Stomach (tissue), 8 donors: ENCODE measurements at regions not wholly inside any gene's neighbourhood (a gene's known extent, or its start where the extent isn't known, plus 50 kb on each side); places are given as distances from the start of the nearest gene placed in this dataset.

Experiments
- DNase-seq, 2 donors: peaks; one replicate each; pipeline versions ENCODE4 v3.0.0 to v3.0.0-alpha.2; 2013 to 2019
- H3K27ac ChIP-seq, 5 donors: fragments of 200-600 bp in 4 of 5; sonication (generic) in 4 of 5; one replicate each; pipeline ENCODE4 v1.5.1; 2013 to 2019; ENCODE audit warnings: mild to moderate bottlenecking in 1 of 5, moderate library complexity in 1 of 5
- H3K27me3 ChIP-seq, 3 donors: fragments of 200-600 bp; sonication (generic); one replicate each; pipeline ENCODE4 v1.5.1; 2017 to 2019; ENCODE audit warnings: mixed run types in 1 of 3
- H3K36me3 ChIP-seq, 4 donors: fragments of 200-600 bp; sonication (generic); 1 replicate in 3 of 4; 2 replicates in 1 of 4; pipeline ENCODE4 v1.5.1; 2016 to 2019
- H3K4me1 ChIP-seq, 4 donors: fragments of 200-600 bp; sonication (generic); one replicate each; pipeline ENCODE4 v1.5.1; 2016 to 2019
- H3K4me3 ChIP-seq, 4 donors: fragments of 200-600 bp; sonication (generic) in 3 of 4; one replicate each; pipeline ENCODE4 v1.5.1; 2016 to 2019; ENCODE audit warnings: mild to moderate bottlenecking in 1 of 4
- H3K9me3 ChIP-seq, 4 donors: fragments of 200-600 bp; sonication (generic); one replicate each; pipeline ENCODE4 v1.5.1; 2016 to 2019
- CTCF ChIP-seq, 7 experiments: fragments of 450-650 bp in 4 of 7; fragments of 200-600 bp in 3 of 7; sonication (generic) in 3 of 7; IDR thresholded peaks; one replicate each; pipeline ENCODE4 v1.5.1; 2016 to 2019; ENCODE audit warnings: antibody characterized with exemption in 7 of 7, control low read depth in 2 of 7, mild to moderate bottlenecking in 1 of 7
- EP300 ChIP-seq: sonication (generic); formaldehyde crosslinking; IDR thresholded peaks from one replicate; pipeline ENCODE4 v1.6.1; 2017; ENCODE audit warnings: antibody characterized with exemption
- POLR2A ChIP-seq, 4 donors: fragments of 450-650 bp; IDR thresholded peaks; one replicate each; pipeline ENCODE4 v1.6.1; 2016; ENCODE audit warnings: antibody characterized with exemption in 4 of 4, control low read depth in 2 of 4, mild to moderate bottlenecking in 1 of 4, moderate library complexity in 1 of 4
- POLR2AphosphoS5 ChIP-seq, 3 donors: sonication (generic); formaldehyde crosslinking; IDR thresholded peaks; one replicate each; pipeline ENCODE4 v1.6.1; 2016; ENCODE audit warnings: antibody characterized with exemption in 3 of 3
- WGBS, 5 donors: extraction: QIAGEN DNeasy Blood & Tissue Kit in 3 of 5; methylation state at CpG; one replicate each; pipeline versions ENCODE4 v1.1.5 to v1.1.7; 2013 to 2018; 5-methylcytosine and 5-hydroxymethylcytosine counted together
- intact Hi-C: fragments of 100-400 bp; cut with DNase I; formaldehyde crosslinking; loops from one replicate; pipeline ENCODE4 v1.15.1; 2023; ENCODE audit warnings: low total_unique reads
- donor health status: healthy with polysubstance abuse.
- donor health status: Bipolar disorder and iron deficiency.
- donor health status: healthy.

DNA sequence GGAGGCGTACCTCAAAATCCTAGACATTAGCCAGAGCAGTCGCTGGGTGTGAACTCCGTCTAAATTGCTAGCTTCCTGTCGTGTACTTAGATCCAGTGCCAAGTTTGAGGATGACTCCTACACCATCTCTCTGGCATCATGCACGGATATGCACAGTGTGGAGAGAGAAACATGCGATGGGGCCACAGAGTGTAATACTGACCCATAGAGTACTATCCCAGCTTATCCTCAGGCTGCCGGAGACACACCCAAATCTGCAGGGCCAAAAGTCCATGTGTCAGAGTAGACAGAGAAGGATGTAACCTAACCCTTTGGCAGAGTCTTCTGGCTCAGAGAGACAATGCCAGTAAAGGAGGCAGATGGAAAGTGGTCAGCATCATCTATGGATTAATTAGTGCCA lies 84.2 kb downstream of the ARL4C start:
- intact Hi-C loops = no loop called here
- H3K9me3 ChIP-seq = no peaks in the 10 kb centered on the region
- no peak overlapping the region for H3K4me3 ChIP-seq
- no peak overlapping the region for H3K27ac ChIP-seq
- no peak for DNase-seq
- H3K27me3 ChIP-seq = peaks cover 0 to 14% (median 0%) of the 10 kb centered on the region in 3 donors
- no peaks in the 10 kb centered on the region for H3K36me3 ChIP-seq
- no peaks in the 10 kb centered on the region for H3K4me1 ChIP-seq
- WGBS, 5 donors = 71 to 88% (median 73%) methylated on average over 7 of the region's 7 CpGs
- no peak for TF ChIP-seq POLR2A (IDR thresholded peaks at IDR 0.05)
- no peak for TF ChIP-seq EP300
- no peak for TF ChIP-seq CTCF (IDR thresholded peaks at IDR 0.05)
- TF ChIP-seq POLR2AphosphoS5 (IDR thresholded peaks at IDR 0.05) = no peak

- TF ChIP-seq POLR2AphosphoS5 (IDR thresholded peaks at IDR 0.05) (no peak), CTCF (IDR thresholded peaks at IDR 0.05) (no peak), EP300 (no peak), POLR2A (IDR thresholded peaks at IDR 0.05) (no peak)
- H3K36me3 ChIP-seq = no peaks in the 10 kb centered on the region
- 77 to 95% (median 92%) methylated on average over 4 of the region's 4 CpGs for WGBS, 5 donors
Observed at GRCh38 chr2:234411793-234412192, 85.1 kb downstream of the ARL4C start.

GRCh38 chr2:234410526-234410925 lies 86.4 kb downstream of the ARL4C start:
- H3K27ac ChIP-seq = no peak overlapping the region
- TF ChIP-seq EP300 = no peak
- TF ChIP-seq POLR2A (IDR thresholded peaks at IDR 0.05) = no peak
- no peak for TF ChIP-seq CTCF (IDR thresholded peaks at IDR 0.05)
- TF ChIP-seq POLR2AphosphoS5 (IDR thresholded peaks at IDR 0.05) = no peak
- H3K36me3 ChIP-seq = no peaks in the 10 kb centered on the region
- DNase-seq = no peak
- H3K4me1 ChIP-seq = no peaks in the 10 kb centered on the region
- 60 to 75% (median 64%) methylated on average over 5 of the region's 5 CpGs for WGBS, 5 donors
- no peak overlapping the region for H3K4me3 ChIP-seq
- H3K27me3 ChIP-seq = peaks cover 0 to 14% (median 0%) of the 10 kb centered on the region in 3 donors
- H3K9me3 ChIP-seq = no peaks in the 10 kb centered on the region
- intact Hi-C loops = no loop called here

More at GRCh38 chr2:234411793-234412192, 85.1 kb downstream of the ARL4C start:
- Histone ChIP-seq H3K27ac (no peak overlapping the region), H3K4me1 (no peaks in the 10 kb centered on the region), H3K9me3 (no peaks in the 10 kb centered on the region), H3K27me3 (peaks cover 0 to 14% (median 0%) of the 10 kb centered on the region in 3 donors), H3K4me3 (no peak overlapping the region)
- intact Hi-C loops = no loop called here
- DNase-seq = no peak

DNA sequence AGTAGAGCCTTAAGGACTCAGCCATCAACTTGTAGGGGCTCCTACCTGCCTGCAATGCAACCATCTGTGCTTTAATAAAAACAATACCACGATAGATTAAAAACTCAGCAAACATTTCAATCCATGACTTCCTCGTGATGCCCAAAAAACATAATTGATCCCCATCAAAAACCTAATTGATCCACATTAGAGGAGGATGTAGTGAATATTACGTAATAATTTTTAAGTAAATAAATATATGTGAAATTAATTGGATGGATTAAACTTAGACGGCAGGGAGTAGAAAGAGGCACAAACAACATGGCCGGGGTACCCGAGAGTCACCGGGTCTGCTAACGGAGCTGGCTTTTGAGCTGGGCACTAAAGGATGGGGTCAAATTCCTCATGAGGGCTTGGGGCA lies 87.3 kb downstream of the ARL4C start:
- no peak for DNase-seq
- H3K27ac ChIP-seq = no peak overlapping the region
- H3K4me1 ChIP-seq = no peaks in the 10 kb centered on the region
- H3K27me3 ChIP-seq = peaks cover 0 to 14% (median 0%) of the 10 kb centered on the region in 3 donors
- intact Hi-C loops = no loop called here
- H3K9me3 ChIP-seq = no peaks in the 10 kb centered on the region
- H3K4me3 ChIP-seq = no peak overlapping the region
- 87 to 90% (median 88%) methylated on average over 8 of the region's 8 CpGs for WGBS, 5 donors
- no peaks in the 10 kb centered on the region for H3K36me3 ChIP-seq
- no peak for TF ChIP-seq POLR2A (IDR thresholded peaks at IDR 0.05)
- TF ChIP-seq EP300 = no peak

DNA sequence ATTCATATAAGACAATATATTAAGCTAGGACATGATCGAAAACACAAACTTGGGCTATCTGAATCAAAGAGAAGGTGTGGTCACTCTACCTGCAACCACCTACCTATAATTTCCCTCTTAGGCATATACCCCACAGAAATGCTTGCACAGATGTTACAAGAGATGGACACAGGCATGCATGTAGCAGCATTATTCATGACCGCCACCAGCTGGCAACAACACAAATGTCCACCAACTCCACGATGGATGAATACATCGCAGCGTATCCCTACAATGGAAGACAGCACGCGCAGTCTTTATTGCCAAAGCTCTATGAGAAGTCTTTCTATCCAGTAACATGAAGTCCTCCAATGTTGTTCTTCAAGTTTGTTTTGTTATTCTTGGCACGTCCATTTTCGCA lies 90.8 kb downstream of the ARL4C start:
- peaks cover 0 to 9% (median 0%) of the 10 kb centered on the region in 3 donors for H3K27me3 ChIP-seq
- TF ChIP-seq EP300 = no peak
- no peak for TF ChIP-seq CTCF (IDR thresholded peaks at IDR 0.05)
- no peak for TF ChIP-seq POLR2AphosphoS5 (IDR thresholded peaks at IDR 0.05)
- intact Hi-C loops = no loop called here
- H3K27ac ChIP-seq = no peak overlapping the region
- H3K9me3 ChIP-seq = no peaks in the 10 kb centered on the region
- 84 to 96% (median 89%) methylated on average over 9 of the region's 9 CpGs for WGBS, 5 donors
- no peak overlapping the region for H3K4me3 ChIP-seq
- no peaks in the 10 kb centered on the region for H3K4me1 ChIP-seq
- DNase-seq = no peak
- no peaks in the 10 kb centered on the region for H3K36me3 ChIP-seq
